Lower leg skin (tissue), 3 donors: ENCODE measurements at regions not wholly inside any gene's neighbourhood (a gene's known extent, or its start where the extent isn't known, plus 50 kb on each side); places are given as distances from the start of the nearest gene placed in this dataset.

Experiments
- POLR2A ChIP-seq, 2 donors: fragments of 450-650 bp; IDR thresholded peaks; one replicate each; pipeline ENCODE4 v1.6.1; 2016 to 2017; ENCODE audit warnings: antibody characterized with exemption in 2 of 2, mild to moderate bottlenecking in 1 of 2, moderate library complexity in 1 of 2
- TF ChIP-seq, protein P1 (sequence below), 3 donors: fragments of 450-650 bp; IDR thresholded peaks; one replicate each; pipeline ENCODE4 v1.5.1; 2016; ENCODE audit warnings: antibody characterized with exemption in 3 of 3, mild to moderate bottlenecking in 3 of 3, moderate library complexity in 2 of 3

DNA sequence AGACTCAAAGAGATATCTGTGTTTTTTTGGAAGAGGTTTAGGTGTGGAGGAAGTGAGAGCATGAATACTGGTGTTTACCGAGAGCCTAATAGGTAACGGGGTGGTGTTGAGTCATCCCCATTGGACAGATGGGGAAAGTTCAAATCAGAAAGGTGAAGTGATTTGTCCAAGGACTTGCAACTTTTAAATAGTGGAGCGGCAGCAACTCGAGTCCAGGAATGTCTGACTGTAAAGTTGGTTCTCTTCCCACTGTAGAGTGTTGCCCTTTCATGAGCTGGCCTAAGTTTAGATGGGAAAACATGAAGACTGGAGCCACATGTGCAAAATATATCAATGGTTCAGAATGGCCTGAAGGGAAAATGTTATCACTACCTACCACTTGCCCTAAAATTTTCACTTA, 125.7 kb downstream of the LYPLAL1 start:
- TF ChIP-seq, protein P1, sequence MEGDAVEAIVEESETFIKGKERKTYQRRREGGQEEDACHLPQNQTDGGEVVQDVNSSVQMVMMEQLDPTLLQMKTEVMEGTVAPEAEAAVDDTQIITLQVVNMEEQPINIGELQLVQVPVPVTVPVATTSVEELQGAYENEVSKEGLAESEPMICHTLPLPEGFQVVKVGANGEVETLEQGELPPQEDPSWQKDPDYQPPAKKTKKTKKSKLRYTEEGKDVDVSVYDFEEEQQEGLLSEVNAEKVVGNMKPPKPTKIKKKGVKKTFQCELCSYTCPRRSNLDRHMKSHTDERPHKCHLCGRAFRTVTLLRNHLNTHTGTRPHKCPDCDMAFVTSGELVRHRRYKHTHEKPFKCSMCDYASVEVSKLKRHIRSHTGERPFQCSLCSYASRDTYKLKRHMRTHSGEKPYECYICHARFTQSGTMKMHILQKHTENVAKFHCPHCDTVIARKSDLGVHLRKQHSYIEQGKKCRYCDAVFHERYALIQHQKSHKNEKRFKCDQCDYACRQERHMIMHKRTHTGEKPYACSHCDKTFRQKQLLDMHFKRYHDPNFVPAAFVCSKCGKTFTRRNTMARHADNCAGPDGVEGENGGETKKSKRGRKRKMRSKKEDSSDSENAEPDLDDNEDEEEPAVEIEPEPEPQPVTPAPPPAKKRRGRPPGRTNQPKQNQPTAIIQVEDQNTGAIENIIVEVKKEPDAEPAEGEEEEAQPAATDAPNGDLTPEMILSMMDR (IDR thresholded peaks at IDR 0.05): no peak
- no peak for TF ChIP-seq POLR2A (IDR thresholded peaks at IDR 0.05)
